Esophagus squamous epithelium (tissue), 5 donors: ENCODE measurements at regions not wholly inside any gene's neighbourhood (a gene's known extent, or its start where the extent isn't known, plus 50 kb on each side); places are given as distances from the start of the nearest gene placed in this dataset.

Experiments used
- DNase-seq: peaks from one replicate; lab custom pipeline; 2025; lab: John Stamatoyannopoulos, UW
- H3K27ac ChIP-seq, 4 donors: fragments of 200-600 bp; sonication (generic); one replicate each; pipeline ENCODE4 v1.5.1; 2016 to 2019; ENCODE audit warnings: mild to moderate bottlenecking in 1 of 4
- H3K27me3 ChIP-seq, 4 donors: fragments of 200-600 bp; sonication (generic); 1 replicate in 3 of 4; 2 replicates in 1 of 4; pipeline versions ENCODE4 v1.5.1 to v1.6.0; 2017 to 2021; ENCODE audit warnings: antibody characterized with exemption in 1 of 4
- H3K36me3 ChIP-seq, 3 donors: fragments of 200-600 bp; sonication (generic); one replicate each; pipeline ENCODE4 v1.5.1; 2016 to 2019
- H3K4me1 ChIP-seq, 3 donors: fragments of 200-600 bp; sonication (generic); one replicate each; pipeline ENCODE4 v1.5.1; 2017 to 2019
- H3K4me3 ChIP-seq, 4 donors: fragments of 200-600 bp; sonication (generic); 1 replicate in 3 of 4; 2 replicates in 1 of 4; pipeline ENCODE4 v1.5.1; 2016 to 2019; ENCODE audit warnings: mild to moderate bottlenecking in 2 of 4, moderate library complexity in 1 of 4
- H3K9me3 ChIP-seq, 3 donors: fragments of 200-600 bp; sonication (generic); one replicate each; pipeline ENCODE4 v1.5.1; 2016 to 2019
- CTCF ChIP-seq, 6 experiments: fragments of 450-650 bp in 4 of 6; fragments of 200-600 bp in 2 of 6; sonication (generic) in 2 of 6; IDR thresholded peaks; one replicate each; pipeline ENCODE4 v1.5.1; 2016 to 2019; ENCODE audit warnings: antibody characterized with exemption in 6 of 6, mild to moderate bottlenecking in 4 of 6, moderate library complexity in 4 of 6
- POLR2A ChIP-seq, 4 donors: fragments of 450-650 bp; IDR thresholded peaks; one replicate each; pipeline ENCODE4 v1.6.1; 2017; ENCODE audit warnings: antibody characterized with exemption in 4 of 4, mild to moderate bottlenecking in 4 of 4, moderate library complexity in 3 of 4
- WGBS, 2 donors: methylation state at CpG; one replicate each; pipeline ENCODE4 v1.1.5; 2018; 5-methylcytosine and 5-hydroxymethylcytosine counted together
- intact Hi-C: fragments of 100-400 bp; cut with DNase I; formaldehyde crosslinking; loops from one replicate; pipeline ENCODE4 v1.15.0; 2022
- donor health status: DM: yes; HTN: yes; CAD: no.

GRCh38 chr1:195462152-195462551, 1146.1 kb downstream of the KCNT2 start:
- Histone ChIP-seq H3K36me3 (no peaks in the 10 kb centered on the region), H3K27ac (no peak overlapping the region), H3K4me3 (no peak overlapping the region), H3K4me1 (no peaks in the 10 kb centered on the region), H3K9me3 (no peaks in the 10 kb centered on the region), H3K27me3 (no peaks in the 10 kb centered on the region)
- WGBS, 2 donors: 86 to 90% methylated on average over 2 of the region's 2 CpGs
- DNase-seq: no peak
- intact Hi-C loops: no loop called here
- TF ChIP-seq POLR2A (IDR thresholded peaks at IDR 0.05): no peak
- no peak for TF ChIP-seq CTCF (IDR thresholded peaks at IDR 0.05)

GRCh38 chr1:195458365-195458764, 1149.9 kb downstream of the KCNT2 start:
- intact Hi-C loops: no loop called here
- DNase-seq: no peak
- H3K27me3 ChIP-seq: no peaks in the 10 kb centered on the region
- no peaks in the 10 kb centered on the region for H3K9me3 ChIP-seq
- H3K4me1 ChIP-seq: no peaks in the 10 kb centered on the region
- H3K36me3 ChIP-seq: no peaks in the 10 kb centered on the region
- H3K27ac ChIP-seq: no peak overlapping the region
- no peak overlapping the region for H3K4me3 ChIP-seq
- TF ChIP-seq CTCF (IDR thresholded peaks at IDR 0.05) (no peak), POLR2A (IDR thresholded peaks at IDR 0.05) (no peak)

GRCh38 chr1:195450794-195451193, 1157.4 kb downstream of the KCNT2 start:
- Histone ChIP-seq H3K4me1 (no peaks in the 10 kb centered on the region), H3K36me3 (no peaks in the 10 kb centered on the region), H3K4me3 (no peak overlapping the region), H3K9me3 (no peaks in the 10 kb centered on the region), H3K27ac (no peak overlapping the region), H3K27me3 (no peaks in the 10 kb centered on the region)
- TF ChIP-seq CTCF (IDR thresholded peaks at IDR 0.05) (no peak), POLR2A (IDR thresholded peaks at IDR 0.05) (no peak)
- 69 to 76% methylated on average over 2 of the region's 2 CpGs for WGBS, 2 donors
- intact Hi-C loops: no loop called here
- no peak for DNase-seq

- TF ChIP-seq CTCF (IDR thresholded peaks at IDR 0.05) (no peak), POLR2A (IDR thresholded peaks at IDR 0.05) (no peak)
- WGBS, 2 donors: 71 to 75% methylated on average over 2 of the region's 2 CpGs
Observed at GRCh38 chr1:195439661-195440060, 1168.6 kb downstream of the KCNT2 start.

GRCh38 chr1:195434566-195435203, 1173.6 kb downstream of the KCNT2 start:
- 75 to 80% methylated on average over 4 of the region's 4 CpGs for WGBS, 2 donors
- intact Hi-C loops: no loop called here

More at GRCh38 chr1:195439661-195440060, 1168.6 kb downstream of the KCNT2 start:
- no peaks in the 10 kb centered on the region for H3K36me3 ChIP-seq
- no peaks in the 10 kb centered on the region for H3K9me3 ChIP-seq
- no peak overlapping the region for H3K27ac ChIP-seq
- H3K4me1 ChIP-seq: no peaks in the 10 kb centered on the region
- H3K4me3 ChIP-seq: no peak overlapping the region
- no peaks in the 10 kb centered on the region for H3K27me3 ChIP-seq
- no peak for DNase-seq
- intact Hi-C loops: no loop called here

More at GRCh38 chr1:195434566-195435203, 1173.6 kb downstream of the KCNT2 start:
- no peaks in the 10 kb centered on the region for H3K9me3 ChIP-seq
- no peaks in the 10 kb centered on the region for H3K36me3 ChIP-seq
- DNase-seq: no peak
- TF ChIP-seq CTCF (IDR thresholded peaks at IDR 0.05): no peak
- TF ChIP-seq POLR2A (IDR thresholded peaks at IDR 0.05): no peak
- H3K4me1 ChIP-seq: no peaks in the 10 kb centered on the region
- no peaks in the 10 kb centered on the region for H3K27me3 ChIP-seq
- H3K27ac ChIP-seq: no peak overlapping the region
- no peak overlapping the region for H3K4me3 ChIP-seq
